Kidney tubule cell (primary cell): ENCODE measurements at regions not wholly inside any gene's neighbourhood (a gene's known extent, or its start where the extent isn't known, plus 50 kb on each side); places are given as distances from the start of the nearest gene placed in this dataset.
"Not testable (repeated sequence)": the region's sequence is repeated elsewhere in the genome, so short reads cannot be mapped to it uniquely, and the experiment has no call there.

Source experiments
- DNase-seq: peaks from one replicate; pipeline ENCODE4 v3.0.0-alpha.2; 2018; ENCODE audit warnings: low spot score

DNA sequence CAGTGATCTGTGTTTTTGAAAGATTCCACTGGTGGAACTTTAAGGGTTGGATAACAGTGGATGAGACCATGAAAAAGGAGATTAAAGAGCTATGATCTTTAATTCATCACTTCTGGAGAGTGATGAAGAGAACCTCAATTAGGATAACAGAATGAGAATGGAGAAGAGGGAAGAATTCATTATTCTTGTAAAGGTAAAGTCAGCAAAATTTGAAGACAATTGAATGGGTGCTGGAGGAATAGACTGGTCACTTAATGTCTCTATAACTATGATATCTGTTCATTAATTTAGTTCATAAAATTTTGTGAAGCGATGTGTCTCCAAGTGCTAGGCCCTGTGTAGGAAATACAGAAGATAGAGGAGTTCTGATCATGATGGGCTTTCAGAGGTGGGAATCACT lies 1013.2 kb upstream of the FANCL start:
- no peak for DNase-seq

DNA sequence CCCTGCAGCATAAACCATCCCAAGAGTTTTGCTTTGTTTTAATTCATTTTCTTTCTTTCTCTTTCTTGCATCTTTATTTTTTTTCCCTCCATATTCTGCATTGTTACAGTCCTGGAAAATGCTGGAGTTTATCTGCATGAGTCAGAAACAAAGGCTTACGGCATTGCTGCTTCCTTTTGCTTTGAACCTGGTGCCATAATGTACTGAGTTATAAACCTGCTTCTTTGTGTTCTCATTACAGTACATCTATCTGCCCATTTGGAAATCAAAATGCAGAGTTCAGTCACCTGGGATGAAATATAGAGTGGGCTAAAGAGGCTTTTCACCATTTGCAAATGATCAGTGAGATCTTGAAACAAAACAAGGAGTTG lies 1009.2 kb upstream of the FANCL start:
- DNase-seq, result peak; percentile 15

DNA sequence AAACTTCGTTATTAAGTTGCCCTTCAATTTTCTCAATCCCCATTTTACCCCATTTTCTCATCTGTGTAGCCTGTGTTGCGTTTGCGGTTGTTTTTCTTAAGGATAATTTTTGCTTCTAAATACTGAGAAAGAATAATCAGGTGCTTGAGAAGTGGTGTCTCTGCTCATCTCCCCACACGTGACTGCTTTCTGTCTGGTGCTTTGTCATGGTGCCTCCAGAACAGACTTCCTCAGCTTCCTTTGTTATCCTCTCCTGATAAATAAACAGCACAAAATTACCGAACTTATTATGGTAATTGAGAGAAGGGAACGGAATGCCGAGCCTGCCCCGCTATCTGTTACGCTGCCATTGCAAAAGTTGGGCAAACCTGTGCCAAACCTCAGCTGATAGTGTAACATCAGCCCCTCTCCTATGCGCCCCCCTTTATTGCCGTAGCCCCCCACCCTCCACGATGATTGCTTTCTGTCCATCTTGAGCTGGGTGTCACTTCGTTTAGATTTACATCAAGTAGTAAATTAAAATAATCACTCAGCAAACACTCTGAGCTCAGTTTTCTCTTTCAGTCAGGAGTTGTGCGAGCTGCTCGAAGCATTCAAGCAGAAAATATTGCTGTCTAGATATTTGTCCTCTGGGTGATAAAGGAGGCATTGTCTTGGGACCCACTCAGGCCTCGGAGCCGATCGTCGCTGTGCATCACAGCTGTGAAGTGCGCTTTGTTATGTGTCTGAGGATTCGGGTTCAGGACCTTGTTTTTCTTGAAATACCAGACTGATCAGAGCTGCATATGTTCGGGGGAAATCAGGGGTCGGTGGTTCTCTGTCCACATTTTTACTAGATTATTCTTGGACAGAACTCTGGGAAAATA lies 1008.5 kb upstream of the FANCL start:
- peak; percentile 30 for DNase-seq

DNA sequence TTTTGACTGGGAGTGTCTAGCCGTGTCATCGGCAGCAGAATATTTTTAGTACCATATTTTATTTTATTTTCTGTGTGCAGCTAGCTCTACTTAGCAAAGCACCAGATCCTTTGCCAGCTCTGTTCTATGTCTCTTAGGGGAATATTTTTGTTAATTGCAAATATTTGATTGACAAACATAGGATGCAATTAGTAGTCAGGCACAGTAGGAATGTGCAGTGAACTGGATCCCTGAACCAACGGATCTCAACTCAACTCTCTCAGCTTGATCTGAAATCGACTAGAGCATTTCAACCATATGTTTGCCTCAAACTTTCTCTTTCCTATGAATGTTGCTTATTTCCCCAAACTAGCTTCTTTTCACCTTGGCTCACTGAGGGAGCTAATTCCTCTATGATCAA lies 998.0 kb upstream of the FANCL start:
- DNase-seq, result no peak

DNA sequence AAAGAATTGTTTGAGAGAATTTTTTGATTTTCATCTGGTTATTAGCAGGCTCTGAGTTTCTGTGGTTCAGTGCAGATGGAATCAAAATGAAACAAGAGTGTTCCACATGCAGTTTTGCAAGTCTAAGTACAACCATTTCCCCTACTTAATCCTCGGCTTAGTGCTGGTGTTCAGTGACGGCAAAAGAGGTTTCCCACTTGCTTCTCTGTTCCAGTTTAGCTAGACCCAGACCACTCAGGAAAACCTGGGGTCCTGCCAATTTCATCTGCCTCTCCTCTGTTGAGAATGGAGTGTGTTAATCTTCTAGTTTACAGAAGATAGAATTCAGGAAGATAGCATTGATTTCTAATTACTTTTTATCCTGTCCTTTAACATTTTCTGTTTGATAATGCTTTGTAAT lies 996.2 kb upstream of the FANCL start:
- DNase-seq, result no peak

DNA sequence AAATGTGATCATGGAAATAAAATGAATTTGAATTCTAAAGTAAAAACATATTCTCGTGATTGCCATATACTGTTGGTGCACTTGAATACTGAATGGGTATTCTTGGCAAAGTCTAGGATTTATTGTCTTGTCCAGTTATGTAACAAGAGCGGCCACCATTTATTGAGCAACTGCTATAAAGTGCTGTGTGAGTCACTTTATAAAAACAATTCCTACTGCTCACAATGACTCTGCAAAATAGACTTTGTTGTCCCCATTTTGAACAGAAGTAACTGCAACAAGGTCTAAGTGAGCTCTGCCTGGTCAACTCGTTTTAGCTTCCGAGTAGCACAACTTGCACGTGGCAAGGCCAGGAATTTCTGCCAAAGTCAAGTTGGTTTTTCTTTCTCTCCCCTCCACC lies 995.6 kb upstream of the FANCL start:
- DNase-seq, result no peak

DNA sequence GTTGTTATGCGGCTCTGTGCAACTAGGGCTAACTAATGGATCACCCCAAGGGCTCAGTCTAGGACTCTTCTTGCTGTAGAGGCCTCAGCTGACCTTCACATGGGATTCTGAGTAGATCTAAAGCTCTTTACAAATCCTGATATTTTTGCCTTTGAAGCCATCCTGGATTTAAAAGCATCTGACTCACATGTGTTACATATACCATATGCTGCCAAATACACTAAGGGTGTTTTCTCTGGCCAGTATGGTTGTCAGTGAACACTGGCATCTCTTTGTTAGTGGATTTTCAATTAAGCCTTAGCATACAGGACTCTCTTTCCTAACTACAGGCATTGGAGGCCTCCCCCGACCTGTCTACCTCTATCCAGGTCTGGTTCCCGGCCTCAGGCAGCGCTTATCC lies 992.8 kb upstream of the FANCL start:
- DNase-seq, result no peak

DNA sequence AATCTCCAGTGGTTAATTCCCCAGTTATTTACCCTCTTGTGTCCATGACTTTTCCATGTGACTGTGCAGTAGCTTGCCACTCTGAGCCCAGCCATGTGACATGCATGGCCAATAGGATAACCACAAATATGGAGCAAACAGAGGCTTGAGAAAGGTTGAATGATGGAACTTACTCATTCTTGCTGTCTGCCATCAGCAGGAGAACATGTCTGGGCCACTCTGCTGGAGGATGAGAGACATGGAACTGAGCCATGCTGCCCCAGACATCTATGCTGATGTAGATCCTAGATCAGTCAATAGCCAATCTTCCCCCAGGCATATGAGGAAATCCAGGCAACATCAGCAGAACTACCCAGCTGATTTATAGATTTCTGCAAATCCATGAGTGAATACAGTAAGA lies 992.3 kb upstream of the FANCL start:
- DNase-seq, result no peak

DNA sequence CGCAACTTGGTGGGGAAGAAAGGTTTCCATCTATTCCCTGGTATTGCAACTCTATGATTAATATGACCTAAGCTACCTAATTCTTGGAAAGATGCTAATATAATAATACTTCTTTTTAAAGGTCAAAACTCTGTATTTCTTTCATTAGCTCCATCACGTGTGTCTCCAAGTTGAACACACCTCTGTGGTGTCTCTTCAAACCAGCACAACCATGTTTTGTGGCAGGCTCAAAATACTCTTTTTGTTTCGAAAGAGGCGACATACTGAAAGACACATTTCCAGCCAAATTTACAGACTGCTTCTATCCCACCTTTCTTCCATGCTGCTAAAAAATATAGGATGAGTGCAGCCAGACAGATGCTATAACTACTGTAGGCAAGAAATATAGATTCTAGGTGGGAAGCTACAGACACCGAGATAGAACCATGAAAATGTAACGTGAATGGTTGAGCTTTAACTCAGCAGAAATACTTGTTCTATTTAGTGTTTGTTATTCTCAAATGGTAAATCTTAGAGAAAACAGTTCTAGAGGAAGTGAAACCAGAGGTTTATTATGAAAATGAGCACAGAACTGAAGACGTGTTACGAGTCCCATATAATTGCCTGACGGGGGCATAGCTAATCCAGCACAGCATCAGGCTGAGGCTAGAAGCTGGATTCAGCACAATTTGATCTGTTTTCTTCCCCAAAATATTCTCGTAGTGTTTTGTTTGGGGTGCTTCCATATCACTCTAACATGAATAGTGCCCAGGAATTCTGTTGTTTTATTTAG lies 991.5 kb upstream of the FANCL start:
- no peak for DNase-seq

DNA sequence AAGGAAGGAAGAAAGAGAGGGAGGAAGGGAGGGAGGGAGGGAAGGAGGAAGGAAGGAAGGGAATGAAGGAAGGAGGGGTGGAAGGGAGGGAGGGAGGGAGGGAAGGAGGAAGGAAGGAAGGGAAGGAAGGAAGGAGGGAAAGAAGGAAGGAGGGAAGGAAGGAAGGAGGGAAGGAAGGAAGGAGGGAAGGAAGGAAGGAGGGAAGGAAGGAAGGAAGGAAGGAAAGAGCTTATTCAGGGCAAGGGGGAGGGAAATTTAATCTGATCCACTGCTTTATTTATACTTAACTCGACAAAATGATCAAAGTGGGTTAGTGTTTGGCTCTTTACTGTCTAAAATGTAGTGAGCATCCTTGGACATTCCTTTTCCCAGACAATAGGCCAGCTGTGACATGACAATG lies 985.2 kb upstream of the FANCL start:
- DNase-seq, result not testable (repeated sequence)

DNA sequence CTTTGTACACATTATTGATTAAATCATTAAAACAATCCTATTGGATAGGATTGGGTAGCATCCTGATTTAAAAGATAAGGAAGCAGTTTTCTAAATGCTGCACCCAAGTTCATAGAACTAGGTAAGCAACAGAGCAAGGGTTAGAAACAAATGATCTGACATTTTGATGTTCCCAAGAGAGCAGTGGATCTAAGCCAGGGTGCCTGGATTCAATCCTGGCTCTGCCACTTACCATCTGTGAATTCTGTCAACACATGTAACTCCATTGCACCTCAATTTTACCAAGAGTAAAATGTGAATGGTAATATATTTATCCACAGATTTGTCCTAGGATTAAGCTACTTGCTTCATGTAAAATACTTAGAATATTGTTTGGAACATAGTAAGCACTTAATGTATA lies 982.6 kb upstream of the FANCL start:
- DNase-seq, result no peak

DNA sequence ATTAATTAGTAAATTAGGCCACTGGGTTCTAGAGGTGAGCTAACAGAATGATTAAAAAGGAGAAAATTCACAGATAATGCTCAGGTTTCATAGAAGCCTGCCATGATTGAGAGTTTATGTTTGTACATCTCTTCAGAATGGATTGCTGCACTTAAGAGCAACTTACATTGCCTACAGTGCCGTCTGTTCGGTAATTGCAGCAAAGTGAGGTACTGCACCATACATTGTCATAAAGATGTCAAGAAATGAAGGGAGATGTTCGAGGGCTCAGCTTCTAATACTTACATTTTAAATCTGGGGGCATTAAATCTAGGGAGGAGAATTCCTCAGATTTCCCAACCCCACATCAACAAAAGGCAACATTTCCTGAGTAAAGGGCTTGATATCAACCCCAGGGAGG lies 976.2 kb upstream of the FANCL start:
- DNase-seq, result no peak

DNA sequence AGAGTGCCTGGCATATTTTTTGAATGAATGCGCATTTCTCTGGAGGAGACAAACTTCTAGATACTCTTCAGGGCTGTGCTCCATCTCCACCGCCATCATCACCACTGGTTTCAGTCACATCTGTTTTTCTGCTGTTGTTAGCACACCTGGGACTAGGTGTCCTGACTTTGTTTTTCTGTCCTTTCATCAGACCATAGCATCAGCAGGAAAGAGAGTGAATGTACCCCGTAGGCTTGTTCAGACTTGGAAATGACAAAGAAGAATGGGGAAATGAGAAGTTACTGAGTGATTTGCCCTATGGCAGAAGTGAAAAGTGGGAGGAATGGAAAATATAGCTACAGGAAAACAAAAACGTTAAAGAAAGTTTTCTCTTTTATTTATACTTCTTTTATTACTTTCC lies 965.2 kb upstream of the FANCL start:
- DNase-seq, result no peak

DNA sequence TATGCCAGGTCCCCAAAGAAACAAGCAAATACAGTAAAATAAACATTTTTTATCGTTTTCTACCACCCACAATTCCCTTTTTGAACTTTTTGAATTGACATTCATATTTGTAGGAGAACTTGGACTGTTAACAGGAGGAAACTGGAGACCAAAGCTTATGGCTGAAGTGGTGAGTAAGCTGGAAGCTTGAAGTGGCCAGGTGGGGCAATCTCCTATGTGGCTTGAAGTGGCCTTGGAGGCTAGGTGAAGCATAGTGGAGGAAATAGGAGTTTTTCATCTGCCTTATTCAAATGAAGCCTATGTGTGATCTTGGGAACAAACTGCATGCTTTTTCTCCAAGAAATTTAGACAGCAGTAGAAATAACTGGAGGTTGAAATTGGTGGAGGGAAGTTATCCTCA lies 962.9 kb upstream of the FANCL start:
- no peak for DNase-seq

DNA sequence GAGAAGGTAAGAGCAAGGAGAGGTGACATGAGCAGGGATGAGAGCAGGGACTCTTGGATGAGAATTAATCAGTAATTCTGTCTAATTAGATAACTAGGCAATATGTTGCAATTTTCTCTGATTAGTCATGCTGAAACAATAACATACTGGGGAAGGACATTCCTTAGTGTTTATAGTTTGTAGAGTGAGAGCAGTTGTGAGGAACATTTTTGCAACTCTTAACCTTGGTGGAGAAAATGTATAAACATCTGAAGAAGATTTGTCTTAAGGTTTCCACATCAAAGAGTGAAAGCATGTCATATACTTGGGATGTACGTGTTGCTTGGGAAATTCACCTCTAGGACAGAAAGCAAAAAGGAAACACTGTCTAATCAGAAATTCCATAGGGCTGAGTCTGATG lies 955.4 kb upstream of the FANCL start:
- DNase-seq, result peak; percentile 1

DNA sequence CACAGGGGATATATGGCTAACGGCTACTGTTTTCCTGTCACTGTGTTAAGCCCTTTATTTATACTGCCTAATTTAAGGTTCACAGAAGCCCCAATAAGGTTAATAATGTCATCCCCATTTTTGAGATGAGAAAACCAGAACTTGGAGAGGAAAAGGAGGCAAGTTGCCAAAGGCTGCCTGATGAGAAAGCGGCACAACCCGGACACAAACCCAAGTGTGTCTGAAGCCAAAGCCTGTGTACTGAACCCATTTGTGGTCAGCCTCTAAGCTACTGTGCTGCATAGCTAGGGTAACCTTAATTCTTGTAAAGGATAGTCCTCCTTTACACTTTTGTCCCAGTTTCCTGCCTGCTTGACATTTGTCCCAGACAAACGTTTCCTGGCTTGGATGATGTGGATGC lies 954.7 kb upstream of the FANCL start:
- DNase-seq, result no peak

DNA sequence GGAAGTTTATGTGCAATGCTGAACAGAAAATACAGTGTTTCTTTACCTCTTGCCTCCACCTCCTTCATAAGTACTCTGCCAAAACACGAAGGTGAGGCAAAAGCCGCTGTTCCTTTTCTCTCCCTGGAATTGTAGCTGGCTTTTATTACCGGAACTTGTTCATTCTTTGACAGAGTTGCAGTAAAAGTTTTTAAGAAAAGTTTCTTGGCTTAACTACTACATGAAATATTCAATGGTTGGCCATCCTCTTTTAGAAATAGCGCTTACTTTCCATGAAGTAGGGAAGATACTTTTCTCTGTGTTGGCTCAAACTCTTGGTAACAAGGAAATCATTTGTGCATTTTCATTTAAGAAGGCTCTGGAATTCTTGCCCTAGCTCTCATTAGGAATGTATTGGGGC lies 950.7 kb upstream of the FANCL start:
- DNase-seq, result no peak

DNA sequence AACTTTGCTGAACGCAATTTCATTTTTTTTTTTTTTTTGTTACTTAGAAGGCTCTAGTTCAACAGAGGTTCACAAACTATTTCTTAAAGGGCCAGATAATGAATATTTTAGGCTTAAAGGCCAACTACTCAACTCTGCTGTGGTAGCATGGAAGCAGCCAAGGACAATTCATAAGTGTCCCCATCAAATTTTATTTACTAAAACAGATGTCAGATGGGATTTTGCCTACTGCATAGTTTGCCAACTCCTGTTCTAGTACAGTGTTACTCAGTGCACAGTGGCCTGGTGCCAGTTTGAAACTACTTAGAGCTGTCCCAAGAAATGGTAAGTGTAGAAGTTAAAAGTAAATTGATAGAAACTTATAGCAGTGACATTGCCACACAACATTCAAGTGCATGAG lies 949.4 kb upstream of the FANCL start:
- DNase-seq, result no peak

DNA sequence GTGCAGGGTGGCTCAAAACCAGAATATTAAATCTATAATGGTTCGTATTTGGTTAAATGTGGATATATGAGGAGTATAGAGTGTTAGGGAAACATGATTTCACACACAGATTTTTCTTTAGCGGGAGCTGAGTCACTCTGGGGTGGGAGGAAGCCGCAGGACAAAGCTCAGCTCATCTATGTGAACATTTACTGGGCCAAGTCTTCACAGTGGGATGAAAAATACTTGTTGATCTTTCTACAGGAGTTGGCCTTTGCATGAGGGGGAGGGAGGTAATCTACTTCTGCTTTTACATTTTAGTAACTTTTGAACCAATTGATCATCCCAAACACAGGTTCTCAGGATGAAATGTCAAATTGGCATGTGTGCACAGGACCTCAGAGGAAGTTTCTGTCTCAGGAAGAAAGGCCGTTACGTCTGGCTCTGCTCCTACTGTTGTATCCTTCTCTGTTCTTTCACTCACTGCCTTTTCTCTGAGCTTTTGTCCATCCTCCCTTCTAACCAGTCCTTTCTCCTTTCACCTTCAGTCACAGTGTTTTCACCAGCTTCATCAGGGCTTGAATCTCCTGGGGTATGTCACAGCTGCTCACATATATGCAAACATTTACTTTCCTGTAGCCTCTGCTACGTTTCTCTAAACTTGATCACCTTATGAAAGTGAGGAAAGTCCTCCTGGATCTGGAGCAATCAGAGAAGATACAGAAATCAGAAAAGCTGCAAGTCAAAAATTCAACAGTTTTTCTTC lies 943.3 kb upstream of the FANCL start:
- no peak for DNase-seq

DNA sequence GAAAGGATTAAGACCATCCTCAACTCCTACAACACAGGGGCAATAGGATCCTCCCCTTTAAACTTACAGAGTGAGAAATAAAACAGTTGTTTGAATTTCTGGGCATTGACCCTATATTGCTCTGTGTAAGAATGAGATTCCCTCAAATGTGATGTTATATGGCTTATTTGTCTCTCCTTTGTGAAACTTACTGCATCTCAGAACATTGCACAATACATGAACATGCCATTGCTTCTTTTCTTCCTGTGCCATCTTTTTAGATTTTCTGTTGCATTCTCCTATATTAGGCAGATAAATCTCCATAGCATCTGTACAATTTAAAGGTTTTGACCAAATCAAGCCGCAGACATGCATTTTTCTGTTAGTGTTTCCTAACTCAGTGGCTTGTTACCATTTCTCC lies 941.9 kb upstream of the FANCL start:
- DNase-seq, result no peak

DNA sequence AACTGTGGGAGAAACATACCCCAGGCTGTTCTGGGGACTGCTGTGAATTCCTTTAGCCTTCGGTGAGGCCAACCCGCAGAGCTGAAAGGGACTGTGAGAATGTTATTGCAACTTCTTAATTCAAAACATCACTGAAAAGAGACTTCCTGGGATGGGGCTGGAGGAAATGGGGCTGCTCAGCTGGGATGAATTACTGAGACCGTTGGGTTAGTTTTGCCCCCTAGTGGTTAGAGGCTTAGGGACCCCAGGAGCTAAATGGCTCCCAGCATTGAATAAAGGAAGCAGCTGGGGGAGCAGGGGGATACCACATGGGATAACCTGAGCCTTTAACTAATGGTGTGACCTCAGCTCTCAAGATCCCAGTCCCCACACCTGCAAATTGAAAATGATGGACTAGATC lies 941.1 kb upstream of the FANCL start:
- peak; percentile 7 for DNase-seq

DNA sequence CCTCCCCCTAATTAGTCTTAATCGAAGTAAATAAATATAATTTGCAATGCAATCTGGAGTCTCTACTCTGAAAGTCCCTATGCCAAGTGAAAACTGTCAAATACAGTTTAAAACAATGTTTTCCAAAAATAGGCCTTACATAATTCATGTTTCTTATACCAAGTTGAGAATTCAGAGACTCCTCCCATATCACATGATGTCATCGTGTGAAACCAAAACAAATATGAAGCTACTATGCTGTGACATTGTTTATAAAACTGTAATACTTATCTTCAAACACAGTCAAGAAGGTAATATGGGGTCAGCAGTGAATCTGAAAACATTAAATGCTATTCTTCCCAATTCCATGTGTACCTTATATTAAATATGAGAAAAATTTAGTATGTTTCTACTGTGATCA lies 940.2 kb upstream of the FANCL start:
- DNase-seq, result no peak

DNA sequence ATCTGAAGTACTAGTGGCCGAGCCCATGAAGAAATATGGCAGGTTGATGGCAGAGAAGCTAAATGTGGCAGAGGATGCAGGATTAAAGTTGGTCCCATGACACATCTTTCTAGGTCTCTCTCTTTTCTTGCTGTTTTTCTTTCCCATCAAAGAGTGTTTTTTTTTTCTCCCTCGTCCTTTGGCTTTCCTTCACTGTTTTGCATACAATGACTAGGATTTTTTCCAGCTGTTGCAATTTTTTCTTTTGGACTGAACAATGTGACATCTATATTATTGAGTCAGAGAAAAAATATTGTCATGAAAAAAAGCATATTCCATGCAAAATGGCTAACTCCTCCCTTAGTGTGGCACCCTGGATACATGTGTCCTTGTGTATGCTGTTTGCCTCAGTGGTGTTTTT lies 939.5 kb upstream of the FANCL start:
- DNase-seq, result no peak
